ENCODE measurements at regions not wholly inside any gene's neighbourhood (a gene's known extent, or its start where the extent isn't known, plus 50 kb on each side); places are given as distances from the start of the nearest gene placed in this dataset.

GRCh38 chr4:157907226-157907946, 265.4 kb downstream of the GASK1B start:
- no peak for DNase-seq (ENCODE audit: insufficient read length, low spot score)
- FAIRE-seq = no peak
- TF ChIP-seq POU2F2 (IDR thresholded peaks at IDR 0.05; ENCODE audit: low read depth, low read length) (no peak), POLR2AphosphoS5 (IDR thresholded peaks at IDR 0.05; ENCODE audit: low read depth, low read length) (no peak), POLR2A (IDR thresholded peaks at IDR 0.05; ENCODE audit: low read depth, low read length) (no peak), TAF1 (IDR thresholded peaks at IDR 0.05; ENCODE audit: low read depth, low read length) (no peak), PAX5 (IDR thresholded peaks at IDR 0.05; ENCODE audit: insufficient read depth, low read length, severe bottlenecking) (no peak), SPI1 (IDR thresholded peaks at IDR 0.05; ENCODE audit: low read depth, low read length) (no peak)

GRCh38 chr4:157898836-157899605, 273.8 kb downstream of the GASK1B start:
- TF ChIP-seq POLR2A (IDR thresholded peaks at IDR 0.05; ENCODE audit: low read depth, low read length) = no peak
- no peak for TF ChIP-seq PAX5 (IDR thresholded peaks at IDR 0.05; ENCODE audit: insufficient read depth, low read length, severe bottlenecking)
- TF ChIP-seq SPI1 (IDR thresholded peaks at IDR 0.05; ENCODE audit: low read depth, low read length) = no peak
- no peak for TF ChIP-seq POLR2AphosphoS5 (IDR thresholded peaks at IDR 0.05; ENCODE audit: low read depth, low read length)
- no peak for TF ChIP-seq TAF1 (IDR thresholded peaks at IDR 0.05; ENCODE audit: low read depth, low read length)
- TF ChIP-seq POU2F2 (IDR thresholded peaks at IDR 0.05; ENCODE audit: low read depth, low read length) = no peak
- FAIRE-seq = no peak

GRCh38 chr4:157897855-157898370, 274.9 kb downstream of the GASK1B start:
- no peak for TF ChIP-seq SPI1 (IDR thresholded peaks at IDR 0.05; ENCODE audit: low read depth, low read length)
- no peak for TF ChIP-seq POLR2A (IDR thresholded peaks at IDR 0.05; ENCODE audit: low read depth, low read length)
- TF ChIP-seq POU2F2 (IDR thresholded peaks at IDR 0.05; ENCODE audit: low read depth, low read length) = no peak
- no peak for TF ChIP-seq TAF1 (IDR thresholded peaks at IDR 0.05; ENCODE audit: low read depth, low read length)
- no peak for TF ChIP-seq POLR2AphosphoS5 (IDR thresholded peaks at IDR 0.05; ENCODE audit: low read depth, low read length)
- no peak for TF ChIP-seq PAX5 (IDR thresholded peaks at IDR 0.05; ENCODE audit: insufficient read depth, low read length, severe bottlenecking)
- DNase-seq (ENCODE audit: insufficient read length, low spot score) = no peak
- FAIRE-seq = no peak

More at GRCh38 chr4:157898836-157899605, 273.8 kb downstream of the GASK1B start:
- no peak for DNase-seq (ENCODE audit: insufficient read length, low spot score)

GRCh38 chr4:157896726-157897125, 276.1 kb downstream of the GASK1B start:
- no peak for DNase-seq (ENCODE audit: insufficient read length, low spot score)
- no peak for TF ChIP-seq POLR2AphosphoS5 (IDR thresholded peaks at IDR 0.05; ENCODE audit: low read depth, low read length)
- TF ChIP-seq POU2F2 (IDR thresholded peaks at IDR 0.05; ENCODE audit: low read depth, low read length) = no peak
- FAIRE-seq = no peak

GRCh38 chr4:157895205-157895604, 277.6 kb downstream of the GASK1B start:
- no peak for DNase-seq (ENCODE audit: insufficient read length, low spot score)

GRCh38 chr4:157889788-157890187, 283.0 kb downstream of the GASK1B start:
- TF ChIP-seq POLR2AphosphoS5 (IDR thresholded peaks at IDR 0.05; ENCODE audit: low read depth, low read length) (no peak), SPI1 (IDR thresholded peaks at IDR 0.05; ENCODE audit: low read depth, low read length) (no peak), TAF1 (IDR thresholded peaks at IDR 0.05; ENCODE audit: low read depth, low read length) (no peak), PAX5 (IDR thresholded peaks at IDR 0.05; ENCODE audit: insufficient read depth, low read length, severe bottlenecking) (no peak), POU2F2 (IDR thresholded peaks at IDR 0.05; ENCODE audit: low read depth, low read length) (no peak), POLR2A (IDR thresholded peaks at IDR 0.05; ENCODE audit: low read depth, low read length) (no peak)
- FAIRE-seq = no peak
- DNase-seq (ENCODE audit: insufficient read length, low spot score) = no peak

More at GRCh38 chr4:157895205-157895604, 277.6 kb downstream of the GASK1B start:
- FAIRE-seq = no peak
- TF ChIP-seq PAX5 (IDR thresholded peaks at IDR 0.05; ENCODE audit: insufficient read depth, low read length, severe bottlenecking) = no peak
- TF ChIP-seq POU2F2 (IDR thresholded peaks at IDR 0.05; ENCODE audit: low read depth, low read length) = no peak
- TF ChIP-seq TAF1 (IDR thresholded peaks at IDR 0.05; ENCODE audit: low read depth, low read length) = no peak
- TF ChIP-seq POLR2A (IDR thresholded peaks at IDR 0.05; ENCODE audit: low read depth, low read length) = no peak
- TF ChIP-seq SPI1 (IDR thresholded peaks at IDR 0.05; ENCODE audit: low read depth, low read length) = no peak
- TF ChIP-seq POLR2AphosphoS5 (IDR thresholded peaks at IDR 0.05; ENCODE audit: low read depth, low read length) = no peak

GRCh38 chr4:157888281-157888680, 284.5 kb downstream of the GASK1B start:
- FAIRE-seq = no peak
- TF ChIP-seq POLR2AphosphoS5 (IDR thresholded peaks at IDR 0.05; ENCODE audit: low read depth, low read length) = no peak
- TF ChIP-seq POLR2A (IDR thresholded peaks at IDR 0.05; ENCODE audit: low read depth, low read length) = no peak
- TF ChIP-seq PAX5 (IDR thresholded peaks at IDR 0.05; ENCODE audit: insufficient read depth, low read length, severe bottlenecking) = no peak
- no peak for TF ChIP-seq POU2F2 (IDR thresholded peaks at IDR 0.05; ENCODE audit: low read depth, low read length)
- no peak for TF ChIP-seq SPI1 (IDR thresholded peaks at IDR 0.05; ENCODE audit: low read depth, low read length)
- no peak for TF ChIP-seq TAF1 (IDR thresholded peaks at IDR 0.05; ENCODE audit: low read depth, low read length)
- no peak for DNase-seq (ENCODE audit: insufficient read length, low spot score)

GRCh38 chr4:157887316-157887715, 285.5 kb downstream of the GASK1B start:
- FAIRE-seq (no peak), DNase-seq (ENCODE audit: insufficient read length, low spot score) (no peak)
- TF ChIP-seq POLR2AphosphoS5 (IDR thresholded peaks at IDR 0.05; ENCODE audit: low read depth, low read length) = no peak
- TF ChIP-seq SPI1 (IDR thresholded peaks at IDR 0.05; ENCODE audit: low read depth, low read length) = no peak
- no peak for TF ChIP-seq TAF1 (IDR thresholded peaks at IDR 0.05; ENCODE audit: low read depth, low read length)
- no peak for TF ChIP-seq POLR2A (IDR thresholded peaks at IDR 0.05; ENCODE audit: low read depth, low read length)
- no peak for TF ChIP-seq PAX5 (IDR thresholded peaks at IDR 0.05; ENCODE audit: insufficient read depth, low read length, severe bottlenecking)
- no peak for TF ChIP-seq POU2F2 (IDR thresholded peaks at IDR 0.05; ENCODE audit: low read depth, low read length)

- TF ChIP-seq POLR2A (IDR thresholded peaks at IDR 0.05; ENCODE audit: low read depth, low read length) (no peak), SPI1 (IDR thresholded peaks at IDR 0.05; ENCODE audit: low read depth, low read length) (no peak), POU2F2 (IDR thresholded peaks at IDR 0.05; ENCODE audit: low read depth, low read length) (no peak), TAF1 (IDR thresholded peaks at IDR 0.05; ENCODE audit: low read depth, low read length) (no peak), PAX5 (IDR thresholded peaks at IDR 0.05; ENCODE audit: insufficient read depth, low read length, severe bottlenecking) (no peak), POLR2AphosphoS5 (IDR thresholded peaks at IDR 0.05; ENCODE audit: low read depth, low read length) (no peak)
- DNase-seq (ENCODE audit: insufficient read length, low spot score) (no peak), FAIRE-seq (no peak)
Measured at GRCh38 chr4:157886645-157887044, 286.2 kb downstream of the GASK1B start.
